ENCODE measurements at regions not wholly inside any gene's neighbourhood (a gene's known extent, or its start where the extent isn't known, plus 50 kb on each side); places are given as distances from the start of the nearest gene placed in this dataset.

- Mint-ChIP-seq H3K27me3 (no peaks in the 10 kb centered on the region), H3K27ac (no peak overlapping the region), H3K4me3 (no peak overlapping the region), H3K4me1 (ENCODE audit: low read depth) (no peaks in the 10 kb centered on the region), H3K9me3 (peaks cover 3% of the 10 kb centered on the region), H3K36me3 (ENCODE audit: low read depth) (no peaks in the 10 kb centered on the region)
- ChIA-PET CTCF (no interaction called here), POLR2A (no interaction called here)
- DNase-seq = no peak
- intact Hi-C loops (cut with micrococcal nuclease) = no loop called here
- TF ChIP-seq, protein P1, sequence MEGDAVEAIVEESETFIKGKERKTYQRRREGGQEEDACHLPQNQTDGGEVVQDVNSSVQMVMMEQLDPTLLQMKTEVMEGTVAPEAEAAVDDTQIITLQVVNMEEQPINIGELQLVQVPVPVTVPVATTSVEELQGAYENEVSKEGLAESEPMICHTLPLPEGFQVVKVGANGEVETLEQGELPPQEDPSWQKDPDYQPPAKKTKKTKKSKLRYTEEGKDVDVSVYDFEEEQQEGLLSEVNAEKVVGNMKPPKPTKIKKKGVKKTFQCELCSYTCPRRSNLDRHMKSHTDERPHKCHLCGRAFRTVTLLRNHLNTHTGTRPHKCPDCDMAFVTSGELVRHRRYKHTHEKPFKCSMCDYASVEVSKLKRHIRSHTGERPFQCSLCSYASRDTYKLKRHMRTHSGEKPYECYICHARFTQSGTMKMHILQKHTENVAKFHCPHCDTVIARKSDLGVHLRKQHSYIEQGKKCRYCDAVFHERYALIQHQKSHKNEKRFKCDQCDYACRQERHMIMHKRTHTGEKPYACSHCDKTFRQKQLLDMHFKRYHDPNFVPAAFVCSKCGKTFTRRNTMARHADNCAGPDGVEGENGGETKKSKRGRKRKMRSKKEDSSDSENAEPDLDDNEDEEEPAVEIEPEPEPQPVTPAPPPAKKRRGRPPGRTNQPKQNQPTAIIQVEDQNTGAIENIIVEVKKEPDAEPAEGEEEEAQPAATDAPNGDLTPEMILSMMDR (IDR thresholded peaks at IDR 0.05) = no peak
- no peak for ATAC-seq
These were observed 559.8 kb downstream of the MAT2B start for GRCh38 chr5:164065266-164065665.

DNA sequence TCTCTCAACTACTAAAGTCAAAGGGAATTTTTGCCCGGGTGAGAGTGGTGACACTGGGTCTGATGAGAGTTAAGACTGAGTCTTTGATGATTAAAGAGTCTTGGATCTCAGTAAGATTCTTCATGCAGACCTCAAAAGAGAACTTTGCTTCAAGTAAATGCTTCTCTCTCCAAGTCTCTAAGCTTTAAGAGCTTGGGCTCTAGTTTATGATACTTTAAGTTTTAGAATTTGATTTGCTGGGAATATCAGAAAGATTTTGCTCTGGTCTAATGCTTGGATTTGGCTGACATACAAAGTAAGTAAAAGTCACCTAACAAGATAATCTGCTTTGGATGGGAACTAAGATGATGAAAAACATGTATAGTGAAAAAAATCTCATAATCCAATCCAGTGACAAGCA lies 566.3 kb downstream of the MAT2B start:
- intact Hi-C loops (cut with micrococcal nuclease) = no loop called here
- no peak for DNase-seq
- Mint-ChIP-seq H3K27me3 (no peaks in the 10 kb centered on the region), H3K4me1 (ENCODE audit: low read depth) (no peaks in the 10 kb centered on the region), H3K4me3 (no peak overlapping the region), H3K27ac (no peak overlapping the region), H3K9me3 (peaks cover 5% of the 10 kb centered on the region), H3K36me3 (ENCODE audit: low read depth) (no peaks in the 10 kb centered on the region)
- TF ChIP-seq, protein P1 (IDR thresholded peaks at IDR 0.05) = no peak
- CTCF ChIA-PET = no interaction called here
- POLR2A ChIA-PET = no interaction called here
- ATAC-seq = no peak

GRCh38 chr5:164073081-164073480 lies 567.7 kb downstream of the MAT2B start:
- Mint-ChIP-seq H3K4me1 (ENCODE audit: low read depth) (no peaks in the 10 kb centered on the region), H3K36me3 (ENCODE audit: low read depth) (no peaks in the 10 kb centered on the region), H3K27me3 (no peaks in the 10 kb centered on the region), H3K4me3 (no peak overlapping the region), H3K27ac (no peak overlapping the region), H3K9me3 (peaks cover 3% of the 10 kb centered on the region)
- TF ChIP-seq, protein P1 (IDR thresholded peaks at IDR 0.05) = no peak
- intact Hi-C loops (cut with micrococcal nuclease) = no loop called here
- DNase-seq = no peak
- POLR2A ChIA-PET = no interaction called here
- no peak for ATAC-seq
- CTCF ChIA-PET = no interaction called here

GRCh38 chr5:164076556-164076955 lies 571.1 kb downstream of the MAT2B start:
- CTCF ChIA-PET = no interaction called here
- H3K9me3 Mint-ChIP-seq = peaks cover 2% of the 10 kb centered on the region
- intact Hi-C loops (cut with micrococcal nuclease) = no loop called here
- no peaks in the 10 kb centered on the region for H3K27me3 Mint-ChIP-seq
- no peak for DNase-seq
- POLR2A ChIA-PET = no interaction called here
- H3K36me3 Mint-ChIP-seq (ENCODE audit: low read depth) = no peaks in the 10 kb centered on the region
- TF ChIP-seq, protein P1 (IDR thresholded peaks at IDR 0.05) = no peak
- H3K4me3 Mint-ChIP-seq = no peak overlapping the region
- no peak overlapping the region for H3K27ac Mint-ChIP-seq
- no peaks in the 10 kb centered on the region for H3K4me1 Mint-ChIP-seq (ENCODE audit: low read depth)
- no peak for ATAC-seq

- TF ChIP-seq, protein P1 (IDR thresholded peaks at IDR 0.05) = no peak
- Mint-ChIP-seq H3K36me3 (ENCODE audit: low read depth) (no peaks in the 10 kb centered on the region), H3K4me3 (no peak overlapping the region), H3K9me3 (peaks cover 2% of the 10 kb centered on the region), H3K27ac (no peak overlapping the region), H3K4me1 (ENCODE audit: low read depth) (no peaks in the 10 kb centered on the region), H3K27me3 (no peaks in the 10 kb centered on the region)
- no peak for ATAC-seq
- intact Hi-C loops (cut with micrococcal nuclease) = no loop called here
- no peak for DNase-seq
- ChIA-PET POLR2A (no interaction called here), CTCF (no interaction called here)
These were observed 584.9 kb downstream of the MAT2B start for GRCh38 chr5:164090358-164090757.

All from activated CD8-positive, alpha-beta T cell treated with anti-CD3 and anti-CD28 coated beads for 36 hours (primary cell).